ENCODE measurements at regions not wholly inside any gene's neighbourhood (a gene's known extent, or its start where the extent isn't known, plus 50 kb on each side); places are given as distances from the start of the nearest gene placed in this dataset.

GRCh38 chr15:81942157-81942556, 103.7 kb downstream of the MEX3B start (continued):
- TF ChIP-seq, protein P1, sequence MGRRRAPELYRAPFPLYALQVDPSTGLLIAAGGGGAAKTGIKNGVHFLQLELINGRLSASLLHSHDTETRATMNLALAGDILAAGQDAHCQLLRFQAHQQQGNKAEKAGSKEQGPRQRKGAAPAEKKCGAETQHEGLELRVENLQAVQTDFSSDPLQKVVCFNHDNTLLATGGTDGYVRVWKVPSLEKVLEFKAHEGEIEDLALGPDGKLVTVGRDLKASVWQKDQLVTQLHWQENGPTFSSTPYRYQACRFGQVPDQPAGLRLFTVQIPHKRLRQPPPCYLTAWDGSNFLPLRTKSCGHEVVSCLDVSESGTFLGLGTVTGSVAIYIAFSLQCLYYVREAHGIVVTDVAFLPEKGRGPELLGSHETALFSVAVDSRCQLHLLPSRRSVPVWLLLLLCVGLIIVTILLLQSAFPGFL (CRISPR knock-in tag; IDR thresholded peaks at IDR 0.05), result no peak

GRCh38 chr15:81941479-81941878, 104.3 kb downstream of the MEX3B start:
- no peaks in the 10 kb centered on the region for H3K36me3 ChIP-seq (ENCODE audit: control insufficient read depth, insufficient read depth, low read length)
- peak overlapping the region; percentile 61 for H3K4me2 ChIP-seq (ENCODE audit: insufficient read depth, low read length)
- no peak overlapping the region for H3K4me3 ChIP-seq
- peak overlapping the region; percentile 56 for H3K27ac ChIP-seq (ENCODE audit: extremely low read depth, low read depth, low read length)
- peak overlapping the region; percentile 42 for H2AFZ ChIP-seq (ENCODE audit: low read depth, low read length)
- H3K9ac ChIP-seq (ENCODE audit: insufficient read depth in 1 of 2, low read depth in 2 of 2, low read length in 2 of 2), result peak overlapping the region in 1 of 2 experiments; percentile 61; a peak in 1 of 4 replicates
- no TSS peak for BruUV-seq (replicated peaks)
- ChIA-PET CTCF (ENCODE audit: low intra/inter-chr PET ratio) (no interaction called here), POLR2A (interaction anchor here (0.9 to 1.9 kb wide), 2 partner anchors 9 to 12 kb away, joined by 3 to 4 read pairs; no protein-coding TSS in a partner anchor)
- H3K9me1 ChIP-seq (ENCODE audit: control insufficient read depth, insufficient read depth, low read length), result no peaks in the 10 kb centered on the region
- DNase-seq (ENCODE audit: extremely low read depth in 1 of 4, low spot score in 3 of 4), result no peak
- peak; percentile 28 for ATAC-seq
- H3K27me3 ChIP-seq (ENCODE audit: control insufficient read depth in 2 of 2, insufficient read depth in 2 of 2, low read length in 2 of 2), result no peaks in the 10 kb centered on the region
- peaks cover 27 to 54% of the 10 kb centered on the region in 2 experiments for H3K4me1 ChIP-seq (replicated peaks in 1 of 2; ENCODE audit: control insufficient read depth in 2 of 2, insufficient read depth in 2 of 2, low read length in 2 of 2)
- H3K9me3 ChIP-seq (replicated peaks; ENCODE audit: control insufficient read depth, insufficient read depth, low read depth, low read length), result peaks cover 4% of the 10 kb centered on the region; the same call in 1 of the 2 replicates
- no peaks in the 10 kb centered on the region for H3K79me2 ChIP-seq (ENCODE audit: control insufficient read depth, insufficient read depth, low read length)
- 29% methylated on average over 4 of the region's 4 CpGs for WGBS (ENCODE audit: insufficient coverage, low coverage, missing lambda C conversion rate)
- H4K20me1 ChIP-seq (replicated peaks; ENCODE audit: control insufficient read depth, insufficient read depth, low read length), result no peaks in the 10 kb centered on the region
- in situ Hi-C loops (cut with MboI), result no loop called here
- intact Hi-C loops (cut with micrococcal nuclease), result no loop called here
- FAIRE-seq, result no peak
- TF ChIP-seq ZBTB40 (IDR thresholded peaks at IDR 0.05), result 0 out of 2 replicates have a peak, but pooled peaks have one; percentile 14
- no peak for TF ChIP-seq ZBTB40 (CRISPR knock-in tag; IDR thresholded peaks at IDR 0.05)
- TF ChIP-seq, protein P2, sequence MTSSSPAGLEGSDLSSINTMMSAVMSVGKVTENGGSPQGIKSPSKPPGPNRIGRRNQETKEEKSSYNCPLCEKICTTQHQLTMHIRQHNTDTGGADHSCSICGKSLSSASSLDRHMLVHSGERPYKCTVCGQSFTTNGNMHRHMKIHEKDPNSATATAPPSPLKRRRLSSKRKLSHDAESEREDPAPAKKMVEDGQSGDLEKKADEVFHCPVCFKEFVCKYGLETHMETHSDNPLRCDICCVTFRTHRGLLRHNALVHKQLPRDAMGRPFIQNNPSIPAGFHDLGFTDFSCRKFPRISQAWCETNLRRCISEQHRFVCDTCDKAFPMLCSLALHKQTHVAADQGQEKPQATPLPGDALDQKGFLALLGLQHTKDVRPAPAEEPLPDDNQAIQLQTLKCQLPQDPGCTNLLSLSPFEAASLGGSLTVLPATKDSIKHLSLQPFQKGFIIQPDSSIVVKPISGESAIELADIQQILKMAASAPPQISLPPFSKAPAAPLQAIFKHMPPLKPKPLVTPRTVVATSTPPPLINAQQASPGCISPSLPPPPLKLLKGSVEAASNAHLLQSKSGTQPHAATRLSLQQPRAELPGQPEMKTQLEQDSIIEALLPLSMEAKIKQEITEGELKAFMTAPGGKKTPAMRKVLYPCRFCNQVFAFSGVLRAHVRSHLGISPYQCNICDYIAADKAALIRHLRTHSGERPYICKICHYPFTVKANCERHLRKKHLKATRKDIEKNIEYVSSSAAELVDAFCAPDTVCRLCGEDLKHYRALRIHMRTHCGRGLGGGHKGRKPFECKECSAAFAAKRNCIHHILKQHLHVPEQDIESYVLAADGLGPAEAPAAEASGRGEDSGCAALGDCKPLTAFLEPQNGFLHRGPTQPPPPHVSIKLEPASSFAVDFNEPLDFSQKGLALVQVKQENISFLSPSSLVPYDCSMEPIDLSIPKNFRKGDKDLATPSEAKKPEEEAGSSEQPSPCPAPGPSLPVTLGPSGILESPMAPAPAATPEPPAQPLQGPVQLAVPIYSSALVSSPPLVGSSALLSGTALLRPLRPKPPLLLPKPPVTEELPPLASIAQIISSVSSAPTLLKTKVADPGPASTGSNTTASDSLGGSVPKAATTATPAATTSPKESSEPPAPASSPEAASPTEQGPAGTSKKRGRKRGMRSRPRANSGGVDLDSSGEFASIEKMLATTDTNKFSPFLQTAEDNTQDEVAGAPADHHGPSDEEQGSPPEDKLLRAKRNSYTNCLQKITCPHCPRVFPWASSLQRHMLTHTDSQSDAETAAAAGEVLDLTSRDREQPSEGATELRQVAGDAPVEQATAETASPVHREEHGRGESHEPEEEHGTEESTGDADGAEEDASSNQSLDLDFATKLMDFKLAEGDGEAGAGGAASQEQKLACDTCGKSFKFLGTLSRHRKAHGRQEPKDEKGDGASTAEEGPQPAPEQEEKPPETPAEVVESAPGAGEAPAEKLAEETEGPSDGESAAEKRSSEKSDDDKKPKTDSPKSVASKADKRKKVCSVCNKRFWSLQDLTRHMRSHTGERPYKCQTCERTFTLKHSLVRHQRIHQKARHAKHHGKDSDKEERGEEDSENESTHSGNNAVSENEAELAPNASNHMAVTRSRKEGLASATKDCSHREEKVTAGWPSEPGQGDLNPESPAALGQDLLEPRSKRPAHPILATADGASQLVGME (CRISPR knock-in tag; IDR thresholded peaks at IDR 0.05), result no peak
